Effector memory CD8-positive, alpha-beta T cell (primary cell): ENCODE measurements at regions not wholly inside any gene's neighbourhood (a gene's known extent, or its start where the extent isn't known, plus 50 kb on each side); places are given as distances from the start of the nearest gene placed in this dataset.

ENCODE experiments used
- ATAC-seq: fragments of 150-1000 bp; cut with Tn5 transposase; replicated peaks from 2 replicates; pipeline ENCODE4 v1.10.0; 2021; ENCODE audit warnings: mild to moderate bottlenecking, moderate library complexity
- DNase-seq, 3 experiments: peaks; one replicate each; pipeline ENCODE4 v3.0.0; 2021
- H3K27ac Mint-ChIP-seq, 2 donors: one replicate each; pipeline ENCODE4 v1.8.0; 2022; ENCODE audit warnings: mild to moderate bottlenecking in 2 of 2, mixed read lengths in 2 of 2, moderate library complexity in 2 of 2
- H3K27me3 Mint-ChIP-seq, 2 donors: one replicate each; pipeline ENCODE4 v1.8.0; 2022; ENCODE audit warnings: mixed read lengths in 2 of 2
- H3K36me3 Mint-ChIP-seq: one replicate; pipeline ENCODE4 v1.8.0; 2022; ENCODE audit warnings: mild to moderate bottlenecking, moderate library complexity, mixed read lengths; ENCODE audit not compliant: insufficient read depth
- H3K4me1 Mint-ChIP-seq, 2 donors: one replicate each; pipeline ENCODE4 v1.8.0; 2022; ENCODE audit warnings: low read depth in 2 of 2, mixed read lengths in 2 of 2
- H3K4me3 Mint-ChIP-seq, 2 donors: one replicate each; pipeline ENCODE4 v1.8.0; 2022; ENCODE audit warnings: mild to moderate bottlenecking in 2 of 2, mixed read lengths in 2 of 2, moderate library complexity in 2 of 2
- H3K9me3 Mint-ChIP-seq, 2 donors: one replicate each; pipeline ENCODE4 v1.8.0; 2022; ENCODE audit warnings: mixed read lengths in 2 of 2

DNA sequence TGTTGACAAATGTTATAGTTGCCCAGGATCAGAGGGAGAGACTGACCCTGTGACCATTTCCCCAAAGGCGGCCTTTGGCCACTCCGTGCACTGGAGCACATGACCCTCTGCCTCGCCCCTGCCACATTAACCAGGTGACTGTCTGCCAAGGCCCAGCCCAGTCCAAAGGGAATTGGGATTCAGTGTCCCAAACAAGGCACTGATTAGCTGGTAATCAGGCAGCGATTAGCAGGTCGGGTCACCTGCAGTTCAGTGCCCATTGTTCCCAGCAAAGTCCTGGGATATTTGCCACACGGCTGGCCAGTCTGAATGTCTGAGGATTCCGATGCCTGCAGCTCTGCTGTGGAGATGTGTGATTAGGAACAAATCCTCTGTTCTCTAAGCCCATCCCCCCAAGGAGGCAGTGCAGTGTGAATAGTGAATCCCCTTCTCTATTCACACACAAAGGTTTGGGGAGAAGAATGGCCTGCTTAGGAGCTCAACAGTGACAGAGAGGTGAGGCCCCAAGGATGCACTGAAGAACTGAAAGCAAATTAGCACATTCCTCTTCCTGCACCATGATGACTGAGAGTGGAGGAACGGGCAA is 123.1 kb upstream of the MAF start:
- Mint-ChIP-seq H3K9me3 (peaks cover 7% of the 10 kb centered on the region in 2 donors), H3K4me1 (no peaks in the 10 kb centered on the region), H3K36me3 (no peaks in the 10 kb centered on the region), H3K27me3 (peaks cover 10% of the 10 kb centered on the region in 2 donors), H3K4me3 (no peak overlapping the region), H3K27ac (no peak overlapping the region)
- ATAC-seq = no peak
- DNase-seq = no peak

DNA sequence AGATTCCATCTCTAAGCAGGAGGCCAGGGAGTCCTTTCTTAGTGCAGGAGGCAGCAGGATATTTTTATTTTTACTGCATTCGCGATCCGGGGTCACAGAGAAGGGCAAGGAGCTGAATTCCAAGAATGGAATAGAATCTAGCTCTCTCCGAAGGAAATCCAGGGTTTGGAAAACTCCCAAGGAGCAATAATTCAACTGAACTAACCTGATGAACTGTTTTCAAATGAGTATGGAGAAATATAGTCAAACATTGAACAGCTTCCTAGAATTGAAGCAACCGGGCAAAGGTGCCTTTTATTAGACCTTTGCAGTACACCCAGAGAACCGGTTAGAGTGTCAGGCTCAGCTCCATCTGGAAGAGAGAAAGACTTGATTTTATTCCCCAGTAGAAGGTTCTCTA is 120.7 kb upstream of the MAF start:
- Mint-ChIP-seq H3K27me3 (peaks cover 22 to 34% of the 10 kb centered on the region in 2 donors), H3K4me3 (no peak overlapping the region), H3K27ac (no peak overlapping the region), H3K36me3 (no peaks in the 10 kb centered on the region), H3K9me3 (peaks cover 6 to 7% of the 10 kb centered on the region in 2 donors), H3K4me1 (no peaks in the 10 kb centered on the region)
- no peak for ATAC-seq
- DNase-seq = no peak

GRCh38 chr16:79717333-79718137 is 117.0 kb upstream of the MAF start:
- Mint-ChIP-seq H3K27ac (no peak overlapping the region), H3K9me3 (peaks cover 6% of the 10 kb centered on the region in 2 donors), H3K4me3 (no peak overlapping the region), H3K27me3 (peaks cover 32 to 46% of the 10 kb centered on the region in 2 donors), H3K4me1 (no peaks in the 10 kb centered on the region), H3K36me3 (no peaks in the 10 kb centered on the region)
- DNase-seq (no peak), ATAC-seq (no peak)

DNA sequence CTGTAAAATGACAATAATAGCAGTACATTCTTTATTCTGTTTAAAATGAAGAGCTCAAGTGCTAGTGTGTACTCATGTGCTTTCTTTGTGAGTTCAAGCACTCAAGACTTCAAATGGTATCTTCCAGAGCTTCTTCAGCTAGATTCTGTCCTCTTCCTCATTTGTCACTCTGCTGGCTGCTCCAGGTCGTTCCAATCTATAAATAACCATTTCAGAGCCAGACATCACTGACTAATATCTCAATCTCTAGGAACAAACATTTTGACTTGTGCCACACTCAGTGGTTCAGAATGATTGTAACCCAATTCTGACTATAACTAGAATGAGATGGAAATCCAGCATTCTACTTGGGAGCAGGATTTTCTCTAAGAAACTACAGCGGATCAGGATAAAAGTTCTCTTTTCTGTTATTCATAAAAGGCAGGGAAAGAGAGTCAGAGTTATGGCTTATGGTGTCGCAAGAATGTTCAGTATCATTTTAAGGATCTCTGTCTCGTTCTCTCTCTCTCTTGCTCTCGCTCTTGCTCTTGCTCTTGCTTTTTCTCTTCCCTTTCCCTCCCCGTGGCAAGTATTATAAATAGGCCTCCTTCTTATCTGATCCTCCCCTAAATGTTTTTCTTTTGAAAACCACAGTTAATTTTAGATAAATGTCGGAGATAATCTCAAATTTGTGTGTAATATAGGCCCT is 116.3 kb upstream of the MAF start:
- Mint-ChIP-seq H3K9me3 (no peaks in the 10 kb centered on the region), H3K36me3 (no peaks in the 10 kb centered on the region), H3K4me1 (no peaks in the 10 kb centered on the region), H3K27me3 (peaks cover 32 to 46% of the 10 kb centered on the region in 2 donors), H3K4me3 (no peak overlapping the region), H3K27ac (no peak overlapping the region)
- DNase-seq (no peak), ATAC-seq (no peak)

DNA sequence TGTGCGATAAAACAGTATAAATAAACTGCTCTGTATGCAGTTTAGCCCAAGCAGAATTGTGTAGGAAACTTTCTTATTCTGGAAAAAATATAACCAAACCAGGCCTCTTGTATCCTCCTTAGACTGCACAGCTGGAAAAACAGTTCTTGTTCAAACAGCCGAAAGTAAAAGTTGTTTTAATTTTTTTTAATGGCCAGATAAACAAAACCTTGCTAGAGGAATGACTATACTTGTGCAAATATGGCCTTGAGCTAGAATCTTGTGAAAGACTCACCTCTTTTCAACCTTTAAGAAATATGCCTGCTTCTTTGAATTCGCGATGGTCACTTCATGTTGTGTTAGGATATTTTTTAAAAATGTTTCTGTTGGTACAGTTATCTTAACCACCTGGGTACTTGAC is 114.5 kb upstream of the MAF start:
- no peak for ATAC-seq
- Mint-ChIP-seq H3K4me3 (no peak overlapping the region), H3K36me3 (no peaks in the 10 kb centered on the region), H3K9me3 (no peaks in the 10 kb centered on the region), H3K4me1 (no peaks in the 10 kb centered on the region), H3K27ac (no peak overlapping the region), H3K27me3 (peaks cover 32 to 46% of the 10 kb centered on the region in 2 donors)
- no peak for DNase-seq

- Mint-ChIP-seq H3K4me3 (no peak overlapping the region), H3K4me1 (no peaks in the 10 kb centered on the region), H3K27me3 (peaks cover 30 to 44% of the 10 kb centered on the region in 2 donors), H3K36me3 (no peaks in the 10 kb centered on the region), H3K9me3 (no peaks in the 10 kb centered on the region), H3K27ac (no peak overlapping the region)
- DNase-seq (no peak), ATAC-seq (no peak)
These were observed 113.9 kb upstream of the MAF start for GRCh38 chr16:79714440-79714839.

DNA sequence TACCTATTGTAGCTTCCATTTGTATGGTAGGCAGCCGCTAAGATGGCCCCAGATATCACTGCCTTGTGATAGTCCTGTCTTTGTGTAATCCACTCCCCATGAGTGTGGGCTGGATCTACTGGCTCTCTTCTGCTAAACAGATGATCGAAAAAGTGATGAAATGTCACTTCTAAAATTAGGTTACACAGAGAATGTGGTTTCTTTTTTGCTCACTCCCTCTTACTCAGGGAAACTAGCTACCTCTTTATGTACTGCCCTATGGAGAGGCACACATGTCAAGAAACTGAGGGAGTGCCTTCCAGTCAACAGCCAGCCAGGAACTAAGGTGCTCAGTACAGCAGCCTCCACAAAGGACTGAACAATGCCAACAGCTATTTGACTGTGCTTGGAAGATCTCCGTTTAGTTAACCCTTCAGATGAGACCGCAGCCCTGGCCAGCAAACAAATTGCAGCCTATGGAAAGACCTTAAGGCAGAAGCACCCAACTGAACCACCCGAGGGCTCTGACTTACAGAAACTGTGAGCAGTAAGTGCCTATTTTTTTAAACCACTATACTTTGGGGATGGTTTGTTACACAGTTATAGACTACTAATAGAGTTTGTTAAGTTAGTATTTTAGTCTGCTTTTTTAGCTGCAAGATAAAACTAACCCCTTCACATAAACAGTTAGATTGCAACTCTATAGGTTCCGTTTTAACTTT is 113.2 kb upstream of the MAF start:
- Mint-ChIP-seq H3K27me3 (peaks cover 24 to 38% of the 10 kb centered on the region in 2 donors), H3K36me3 (no peaks in the 10 kb centered on the region), H3K9me3 (no peaks in the 10 kb centered on the region), H3K27ac (no peak overlapping the region), H3K4me3 (no peak overlapping the region), H3K4me1 (no peaks in the 10 kb centered on the region)
- ATAC-seq (no peak), DNase-seq (no peak)

- Mint-ChIP-seq H3K27me3 (peaks cover 19 to 23% of the 10 kb centered on the region in 2 donors), H3K4me1 (no peaks in the 10 kb centered on the region), H3K9me3 (no peaks in the 10 kb centered on the region), H3K4me3 (no peak overlapping the region), H3K36me3 (no peaks in the 10 kb centered on the region), H3K27ac (no peak overlapping the region)
- no peak for DNase-seq
- no peak for ATAC-seq
These were observed 111.7 kb upstream of the MAF start for GRCh38 chr16:79712276-79712675.

GRCh38 chr16:79707876-79708275 is 107.3 kb upstream of the MAF start:
- H3K27ac Mint-ChIP-seq = no peak overlapping the region
- ATAC-seq (no peak), DNase-seq (no peak)
- peaks cover 0 to 2% of the 10 kb centered on the region in 2 donors for H3K9me3 Mint-ChIP-seq
- H3K27me3 Mint-ChIP-seq = peaks cover 0 to 8% of the 10 kb centered on the region in 2 donors
- no peak overlapping the region for H3K4me3 Mint-ChIP-seq
- H3K36me3 Mint-ChIP-seq = no peaks in the 10 kb centered on the region
- H3K4me1 Mint-ChIP-seq = no peaks in the 10 kb centered on the region

GRCh38 chr16:79703066-79703465 is 102.5 kb upstream of the MAF start:
- Mint-ChIP-seq H3K36me3 (no peaks in the 10 kb centered on the region), H3K27me3 (peaks cover 0 to 11% of the 10 kb centered on the region in 2 donors), H3K27ac (no peak overlapping the region), H3K4me3 (no peak overlapping the region), H3K9me3 (peaks cover 0 to 2% of the 10 kb centered on the region in 2 donors), H3K4me1 (no peaks in the 10 kb centered on the region)
- no peak for DNase-seq
- ATAC-seq = no peak

DNA sequence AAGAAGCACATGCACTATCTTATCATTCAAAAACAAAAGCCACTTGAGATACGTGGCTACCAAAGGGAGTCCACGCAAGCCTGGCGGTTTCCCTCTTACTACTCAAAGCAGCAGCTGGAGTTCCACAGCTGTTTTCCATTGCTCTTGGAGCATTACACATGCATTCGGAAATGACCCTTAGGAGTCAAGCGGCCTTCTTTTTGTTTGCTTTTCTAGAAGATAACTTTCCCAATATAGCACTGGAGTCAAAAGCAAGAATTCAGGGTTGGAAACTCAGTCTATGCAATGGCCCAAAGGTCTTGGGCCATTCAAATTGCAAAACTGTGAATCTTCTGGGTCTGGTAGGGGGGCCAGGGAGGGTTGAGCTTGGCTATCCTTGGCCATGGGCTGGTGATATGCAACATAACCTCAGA is 97.8 kb upstream of the MAF start:
- Mint-ChIP-seq H3K4me1 (no peaks in the 10 kb centered on the region), H3K9me3 (no peaks in the 10 kb centered on the region), H3K4me3 (no peak overlapping the region), H3K36me3 (no peaks in the 10 kb centered on the region), H3K27ac (no peak overlapping the region), H3K27me3 (peaks cover 0 to 19% of the 10 kb centered on the region in 2 donors)
- no peak for ATAC-seq
- no peak for DNase-seq

GRCh38 chr16:79697562-79698112 is 97.1 kb upstream of the MAF start:
- no peaks in the 10 kb centered on the region for H3K36me3 Mint-ChIP-seq
- no peak overlapping the region for H3K27ac Mint-ChIP-seq
- H3K9me3 Mint-ChIP-seq = no peaks in the 10 kb centered on the region
- H3K4me3 Mint-ChIP-seq = no peak overlapping the region
- H3K27me3 Mint-ChIP-seq = peaks cover 0 to 14% of the 10 kb centered on the region in 2 donors
- no peak for ATAC-seq
- no peaks in the 10 kb centered on the region for H3K4me1 Mint-ChIP-seq
- DNase-seq = no peak

DNA sequence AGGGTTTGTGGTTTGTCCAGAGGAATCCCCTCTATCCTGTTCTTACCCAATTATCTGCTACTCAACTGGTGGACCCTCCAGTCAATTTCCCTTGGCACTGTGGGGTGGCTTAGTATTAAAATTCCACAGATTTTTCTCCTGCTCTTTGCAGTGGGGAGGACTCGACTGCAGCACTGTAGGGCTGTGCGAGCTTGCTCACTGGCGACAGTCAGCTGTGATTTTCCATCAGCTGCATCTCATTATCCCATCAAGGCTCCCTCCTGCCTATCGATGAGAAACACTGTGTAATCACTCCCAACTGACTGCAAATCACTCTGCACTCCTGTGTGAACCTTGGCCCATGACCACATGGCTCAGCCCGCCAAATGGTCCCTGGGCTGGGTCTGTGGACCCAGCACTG is 90.5 kb upstream of the MAF start:
- Mint-ChIP-seq H3K27me3 (peaks cover 22 to 28% of the 10 kb centered on the region in 2 donors), H3K9me3 (no peaks in the 10 kb centered on the region), H3K27ac (no peak overlapping the region), H3K36me3 (no peaks in the 10 kb centered on the region), H3K4me1 (no peaks in the 10 kb centered on the region), H3K4me3 (no peak overlapping the region)
- DNase-seq (no peak), ATAC-seq (no peak)
